ENCODE measurements at regions not wholly inside any gene's neighbourhood (a gene's known extent, or its start where the extent isn't known, plus 50 kb on each side); places are given as distances from the start of the nearest gene placed in this dataset.

GRCh38 chr5:112646139-112646936 lies 91.3 kb upstream of the APC start:
- Histone ChIP-seq H4K91ac (ENCODE audit: low read depth, low read length) (no peak overlapping the region), H3K18ac (ENCODE audit: low read length) (no peak overlapping the region), H2BK5ac (ENCODE audit: low read depth, low read length, poor library complexity) (no peak overlapping the region)

GRCh38 chr5:112647428-112647827 lies 90.3 kb upstream of the APC start:
- no peak overlapping the region for H3K9ac ChIP-seq (ENCODE audit: low read length)
- DNase-seq, result no peak
- peaks cover 0 to 4% of the 10 kb centered on the region in 2 experiments for H3K4me1 ChIP-seq (ENCODE audit: control insufficient read depth in 1 of 2, insufficient read depth in 2 of 2, low read length in 2 of 2)
- no peak overlapping the region for H3K4me2 ChIP-seq (ENCODE audit: low read length)
- no peaks in the 10 kb centered on the region for H3K36me3 ChIP-seq (ENCODE audit: control insufficient read depth in 1 of 2, insufficient read depth in 2 of 2, low read length in 2 of 2)
- peak overlapping the region; percentile 73 for H2BK12ac ChIP-seq (ENCODE audit: low read length)
- no peak overlapping the region for H3K14ac ChIP-seq (ENCODE audit: low read length)
- no peak overlapping the region for H3K27ac ChIP-seq (ENCODE audit: low read depth, low read length)
- WGBS (ENCODE audit: extremely low coverage, insufficient coverage, insufficient read length), result no CpG with 5 or more reads among the region's 1 CpG
- H2AK5ac ChIP-seq (ENCODE audit: low read length), result peak overlapping the region; percentile 69
- no peaks in the 10 kb centered on the region for H3K79me1 ChIP-seq (ENCODE audit: low read length)
- no peak overlapping the region for H4K91ac ChIP-seq (ENCODE audit: low read depth, low read length)
- no peak overlapping the region for H4K8ac ChIP-seq (ENCODE audit: low read depth, low read length)
- no peaks in the 10 kb centered on the region for H3K79me2 ChIP-seq (ENCODE audit: control insufficient read depth, insufficient read depth, low read length, poor library complexity)
- H3K23ac ChIP-seq (ENCODE audit: low read length), result no peak overlapping the region
- H3K4me3 ChIP-seq (ENCODE audit: low read depth, low read length), result no peak overlapping the region
- no peak overlapping the region for H2AFZ ChIP-seq (ENCODE audit: insufficient read depth, low read length, poor library complexity)
- no peak overlapping the region for H2BK5ac ChIP-seq (ENCODE audit: low read depth, low read length, poor library complexity)
- no peak overlapping the region for H4K12ac ChIP-seq (ENCODE audit: low read depth, low read length)
- no peak overlapping the region for H3K4ac ChIP-seq (ENCODE audit: low read depth, low read length)
- H2BK120ac ChIP-seq (ENCODE audit: insufficient read depth, low read length, poor library complexity), result no peak overlapping the region
- H3K27me3 ChIP-seq (ENCODE audit: insufficient read depth, low read length), result no peaks in the 10 kb centered on the region
- no peak overlapping the region for H3K18ac ChIP-seq (ENCODE audit: low read length)
- H3K9me3 ChIP-seq (ENCODE audit: insufficient read depth, low read depth, low read length), result no peaks in the 10 kb centered on the region

More at GRCh38 chr5:112646139-112646936, 91.3 kb upstream of the APC start:
- H3K4me3 ChIP-seq (ENCODE audit: low read depth, low read length), result no peak overlapping the region
- H4K8ac ChIP-seq (ENCODE audit: low read depth, low read length), result no peak overlapping the region
- no peak overlapping the region for H4K12ac ChIP-seq (ENCODE audit: low read depth, low read length)
- H3K4me1 ChIP-seq (ENCODE audit: control insufficient read depth in 1 of 2, insufficient read depth in 2 of 2, low read length in 2 of 2), result peaks cover 0 to 4% of the 10 kb centered on the region in 2 experiments
- H3K4me2 ChIP-seq (ENCODE audit: low read length), result no peak overlapping the region
- no peak overlapping the region for H3K9ac ChIP-seq (ENCODE audit: low read length)
- H2AK5ac ChIP-seq (ENCODE audit: low read length), result no peak overlapping the region
- no peak overlapping the region for H3K23ac ChIP-seq (ENCODE audit: low read length)
- no peak overlapping the region for H3K14ac ChIP-seq (ENCODE audit: low read length)
- no peak overlapping the region for H2AFZ ChIP-seq (ENCODE audit: insufficient read depth, low read length, poor library complexity)
- no peaks in the 10 kb centered on the region for H3K79me2 ChIP-seq (ENCODE audit: control insufficient read depth, insufficient read depth, low read length, poor library complexity)
- no peak overlapping the region for H2BK12ac ChIP-seq (ENCODE audit: low read length)
- H3K27ac ChIP-seq (ENCODE audit: low read depth, low read length), result no peak overlapping the region
- no peaks in the 10 kb centered on the region for H3K36me3 ChIP-seq (ENCODE audit: control insufficient read depth in 1 of 2, insufficient read depth in 2 of 2, low read length in 2 of 2)
- no peak overlapping the region for H2BK120ac ChIP-seq (ENCODE audit: insufficient read depth, low read length, poor library complexity)
- no peak overlapping the region for H3K4ac ChIP-seq (ENCODE audit: low read depth, low read length)
- H3K9me3 ChIP-seq (ENCODE audit: insufficient read depth, low read depth, low read length), result no peaks in the 10 kb centered on the region
- WGBS (ENCODE audit: extremely low coverage, insufficient coverage, insufficient read length), result no CpG with 5 or more reads among the region's 4 CpGs
- H3K79me1 ChIP-seq (ENCODE audit: low read length), result no peaks in the 10 kb centered on the region
- peak; percentile 12 to 59 for DNase-seq
- H3K27me3 ChIP-seq (ENCODE audit: insufficient read depth, low read length), result no peaks in the 10 kb centered on the region

- no peaks in the 10 kb centered on the region for H3K36me3 ChIP-seq (ENCODE audit: control insufficient read depth in 1 of 2, insufficient read depth in 2 of 2, low read length in 2 of 2)
- H2BK120ac ChIP-seq (ENCODE audit: insufficient read depth, low read length, poor library complexity), result no peak overlapping the region
- H2BK5ac ChIP-seq (ENCODE audit: low read depth, low read length, poor library complexity), result no peak overlapping the region
- peaks cover 0 to 3% of the 10 kb centered on the region in 2 experiments for H3K4me1 ChIP-seq (ENCODE audit: control insufficient read depth in 1 of 2, insufficient read depth in 2 of 2, low read length in 2 of 2)
- WGBS (ENCODE audit: extremely low coverage, insufficient coverage, insufficient read length), result no CpG with 5 or more reads among the region's 1 CpG
- H2AFZ ChIP-seq (ENCODE audit: insufficient read depth, low read length, poor library complexity), result no peak overlapping the region
- H3K14ac ChIP-seq (ENCODE audit: low read length), result no peak overlapping the region
- H3K4me2 ChIP-seq (ENCODE audit: low read length), result no peak overlapping the region
- no peak overlapping the region for H3K4me3 ChIP-seq (ENCODE audit: low read depth, low read length)
- H2BK12ac ChIP-seq (ENCODE audit: low read length), result no peak overlapping the region
- no peaks in the 10 kb centered on the region for H3K79me1 ChIP-seq (ENCODE audit: low read length)
- H4K91ac ChIP-seq (ENCODE audit: low read depth, low read length), result no peak overlapping the region
- H4K8ac ChIP-seq (ENCODE audit: low read depth, low read length), result no peak overlapping the region
- H3K9ac ChIP-seq (ENCODE audit: low read length), result no peak overlapping the region
- H3K23ac ChIP-seq (ENCODE audit: low read length), result no peak overlapping the region
- H4K12ac ChIP-seq (ENCODE audit: low read depth, low read length), result no peak overlapping the region
- DNase-seq, result no peak
- H3K27ac ChIP-seq (ENCODE audit: low read depth, low read length), result no peak overlapping the region
- no peak overlapping the region for H2AK5ac ChIP-seq (ENCODE audit: low read length)
- H3K4ac ChIP-seq (ENCODE audit: low read depth, low read length), result no peak overlapping the region
- H3K79me2 ChIP-seq (ENCODE audit: control insufficient read depth, insufficient read depth, low read length, poor library complexity), result no peaks in the 10 kb centered on the region
- H3K9me3 ChIP-seq (ENCODE audit: insufficient read depth, low read depth, low read length), result no peaks in the 10 kb centered on the region
- no peak overlapping the region for H3K18ac ChIP-seq (ENCODE audit: low read length)
- no peaks in the 10 kb centered on the region for H3K27me3 ChIP-seq (ENCODE audit: insufficient read depth, low read length)
Observed at GRCh38 chr5:112648264-112648663, 89.4 kb upstream of the APC start.

GRCh38 chr5:112649882-112650281 lies 87.8 kb upstream of the APC start:
- no peak overlapping the region for H2AK5ac ChIP-seq (ENCODE audit: low read length)
- no peak overlapping the region for H3K14ac ChIP-seq (ENCODE audit: low read length)
- no peak overlapping the region for H3K4me3 ChIP-seq (ENCODE audit: low read depth, low read length)
- H3K4me2 ChIP-seq (ENCODE audit: low read length), result no peak overlapping the region
- no peak overlapping the region for H4K91ac ChIP-seq (ENCODE audit: low read depth, low read length)
- H2BK5ac ChIP-seq (ENCODE audit: low read depth, low read length, poor library complexity), result no peak overlapping the region
- no peak overlapping the region for H2AFZ ChIP-seq (ENCODE audit: insufficient read depth, low read length, poor library complexity)
- H3K9me3 ChIP-seq (ENCODE audit: insufficient read depth, low read depth, low read length), result no peaks in the 10 kb centered on the region
- no peaks in the 10 kb centered on the region for H3K79me2 ChIP-seq (ENCODE audit: control insufficient read depth, insufficient read depth, low read length, poor library complexity)
- H3K79me1 ChIP-seq (ENCODE audit: low read length), result no peaks in the 10 kb centered on the region
- H2BK120ac ChIP-seq (ENCODE audit: insufficient read depth, low read length, poor library complexity), result no peak overlapping the region
- no peak overlapping the region for H3K23ac ChIP-seq (ENCODE audit: low read length)
- no peak overlapping the region for H3K18ac ChIP-seq (ENCODE audit: low read length)
- no CpG with 5 or more reads among the region's 6 CpGs for WGBS (ENCODE audit: extremely low coverage, insufficient coverage, insufficient read length)
- H2BK12ac ChIP-seq (ENCODE audit: low read length), result no peak overlapping the region
- H3K9ac ChIP-seq (ENCODE audit: low read length), result no peak overlapping the region
- no peaks in the 10 kb centered on the region for H3K36me3 ChIP-seq (ENCODE audit: control insufficient read depth in 1 of 2, insufficient read depth in 2 of 2, low read length in 2 of 2)
- no peak overlapping the region for H4K8ac ChIP-seq (ENCODE audit: low read depth, low read length)
- peaks cover 0 to 3% of the 10 kb centered on the region in 2 experiments for H3K4me1 ChIP-seq (ENCODE audit: control insufficient read depth in 1 of 2, insufficient read depth in 2 of 2, low read length in 2 of 2)
- H3K27ac ChIP-seq (ENCODE audit: low read depth, low read length), result no peak overlapping the region
- no peak overlapping the region for H3K4ac ChIP-seq (ENCODE audit: low read depth, low read length)
- DNase-seq, result no peak
- no peaks in the 10 kb centered on the region for H3K27me3 ChIP-seq (ENCODE audit: insufficient read depth, low read length)
- no peak overlapping the region for H4K12ac ChIP-seq (ENCODE audit: low read depth, low read length)
